HUES64 (cell line): ENCODE measurements at regions not wholly inside any gene's neighbourhood (a gene's known extent, or its start where the extent isn't known, plus 50 kb on each side); places are given as distances from the start of the nearest gene placed in this dataset.

Experiments
- H3K27ac ChIP-seq: 2 replicates; pipeline ENCODE4 v1.7.0; 2013; ENCODE audit warnings: low read depth, low read length, inconsistent platforms
- H3K27me3 ChIP-seq: 2 replicates; pipeline ENCODE4 v1.6.1; 2013; ENCODE audit warnings: mild to moderate bottlenecking, low read length; ENCODE audit not compliant: insufficient read depth
- H3K36me3 ChIP-seq: 2 replicates; pipeline ENCODE4 v1.6.1; 2013; ENCODE audit warnings: mild to moderate bottlenecking, low read length; ENCODE audit not compliant: insufficient read depth
- H3K4me1 ChIP-seq: 2 replicates; pipeline ENCODE4 v1.6.1; 2013; ENCODE audit warnings: mild to moderate bottlenecking, low read length, moderate library complexity; ENCODE audit not compliant: insufficient read depth
- H3K4me3 ChIP-seq: 2 replicates; pipeline ENCODE4 v1.5.1; 2013; ENCODE audit warnings: mild to moderate bottlenecking, low read length, moderate library complexity
- H3K9ac ChIP-seq: 2 replicates; pipeline ENCODE4 v1.6.1; 2013; ENCODE audit warnings: mild to moderate bottlenecking, low read depth, low read length
- H3K9me3 ChIP-seq: 2 replicates; pipeline ENCODE4 v1.6.1; 2013; ENCODE audit warnings: low read depth, low read length; ENCODE audit not compliant: insufficient read depth
- WGBS: fragments of 150-250, 120-280 bp; methylation state at CpG from one replicate; pipeline ENCODE4 v1.1.7; 2013; ENCODE audit warnings: missing lambda C conversion rate; 5-methylcytosine and 5-hydroxymethylcytosine counted together

- Histone ChIP-seq H3K9me3 (no peaks in the 10 kb centered on the region), H3K4me1 (no peaks in the 10 kb centered on the region), H3K27me3 (no peaks in the 10 kb centered on the region), H3K4me3 (no peak overlapping the region), H3K27ac (no peak overlapping the region), H3K36me3 (no peaks in the 10 kb centered on the region), H3K9ac (no peak overlapping the region)
- 59% methylated on average over 3 of the region's 4 CpGs for WGBS
Measured at GRCh38 chr13:91078093-91078679, 269.3 kb upstream of the MIR17HG start.

- Histone ChIP-seq H3K27ac (no peak overlapping the region), H3K4me3 (no peak overlapping the region), H3K36me3 (no peaks in the 10 kb centered on the region), H3K9ac (no peak overlapping the region), H3K4me1 (peaks cover 5% of the 10 kb centered on the region; the same call in 1 of the 2 replicates), H3K27me3 (no peaks in the 10 kb centered on the region), H3K9me3 (no peaks in the 10 kb centered on the region)
- 88% methylated on average over 1 of the region's 2 CpGs for WGBS
Measured at GRCh38 chr13:91079176-91079575, 268.3 kb upstream of the MIR17HG start.

GRCh38 chr13:91085127-91085526 lies 262.4 kb upstream of the MIR17HG start:
- Histone ChIP-seq H3K27ac (no peak overlapping the region), H3K4me3 (no peak overlapping the region), H3K4me1 (peaks cover 5% of the 10 kb centered on the region; the same call in 1 of the 2 replicates), H3K9ac (no peak overlapping the region), H3K36me3 (no peaks in the 10 kb centered on the region), H3K9me3 (no peaks in the 10 kb centered on the region), H3K27me3 (no peaks in the 10 kb centered on the region)
- WGBS, result 80% methylated on average over 1 of the region's 1 CpG

GRCh38 chr13:91086936-91087716 lies 260.4 kb upstream of the MIR17HG start:
- Histone ChIP-seq H3K9me3 (no peaks in the 10 kb centered on the region), H3K36me3 (no peaks in the 10 kb centered on the region), H3K27me3 (no peaks in the 10 kb centered on the region), H3K4me1 (peaks cover 5% of the 10 kb centered on the region; the same call in 1 of the 2 replicates), H3K4me3 (no peak overlapping the region), H3K27ac (no peak overlapping the region), H3K9ac (no peak overlapping the region)
- WGBS, result 66% methylated on average over 2 of the region's 2 CpGs

GRCh38 chr13:91097269-91097668 lies 250.2 kb upstream of the MIR17HG start:
- H3K4me1 ChIP-seq, result peaks cover 3% of the 10 kb centered on the region; the same call in 1 of the 2 replicates
- no peak overlapping the region for H3K27ac ChIP-seq
- H3K36me3 ChIP-seq, result no peaks in the 10 kb centered on the region
- H3K9me3 ChIP-seq, result no peaks in the 10 kb centered on the region
- no peaks in the 10 kb centered on the region for H3K27me3 ChIP-seq
- WGBS, result 97% methylated on average over 5 of the region's 5 CpGs
- no peak overlapping the region for H3K9ac ChIP-seq
- H3K4me3 ChIP-seq, result no peak overlapping the region

- Histone ChIP-seq H3K27ac (no peak overlapping the region), H3K27me3 (no peaks in the 10 kb centered on the region)
Measured at GRCh38 chr13:91099877-91100276, 247.6 kb upstream of the MIR17HG start.

GRCh38 chr13:91100944-91101343 lies 246.5 kb upstream of the MIR17HG start:
- Histone ChIP-seq H3K9me3 (no peaks in the 10 kb centered on the region), H3K27me3 (no peaks in the 10 kb centered on the region), H3K27ac (no peak overlapping the region), H3K4me1 (peaks cover 3% of the 10 kb centered on the region; the same call in 1 of the 2 replicates), H3K9ac (no peak overlapping the region), H3K4me3 (no peak overlapping the region), H3K36me3 (no peaks in the 10 kb centered on the region)

More at GRCh38 chr13:91099877-91100276, 247.6 kb upstream of the MIR17HG start:
- Histone ChIP-seq H3K9me3 (no peaks in the 10 kb centered on the region), H3K9ac (no peak overlapping the region), H3K4me1 (peaks cover 3% of the 10 kb centered on the region; the same call in 1 of the 2 replicates), H3K36me3 (no peaks in the 10 kb centered on the region), H3K4me3 (no peak overlapping the region)
- WGBS, result no CpG with 5 or more reads among the region's 1 CpG

- Histone ChIP-seq H3K4me3 (no peak overlapping the region), H3K4me1 (peaks cover 3% of the 10 kb centered on the region; the same call in 1 of the 2 replicates), H3K36me3 (no peaks in the 10 kb centered on the region), H3K9ac (no peak overlapping the region), H3K27me3 (no peaks in the 10 kb centered on the region), H3K9me3 (no peaks in the 10 kb centered on the region), H3K27ac (no peak overlapping the region)
- WGBS, result 86% methylated on average over 2 of the region's 2 CpGs
Measured at GRCh38 chr13:91101381-91101780, 246.1 kb upstream of the MIR17HG start.

GRCh38 chr13:91105270-91105669 lies 242.2 kb upstream of the MIR17HG start:
- Histone ChIP-seq H3K4me3 (no peak overlapping the region), H3K9ac (no peak overlapping the region), H3K36me3 (no peaks in the 10 kb centered on the region), H3K4me1 (peaks cover 3% of the 10 kb centered on the region; the same call in 1 of the 2 replicates), H3K27ac (no peak overlapping the region), H3K9me3 (no peaks in the 10 kb centered on the region; the same call in 1 of the 2 replicates), H3K27me3 (no peaks in the 10 kb centered on the region)
- WGBS, result 94% methylated on average over 2 of the region's 3 CpGs

- no CpG with 5 or more reads among the region's 2 CpGs for WGBS
- H3K36me3 ChIP-seq, result no peaks in the 10 kb centered on the region
- no peaks in the 10 kb centered on the region; the same call in 1 of the 2 replicates for H3K4me1 ChIP-seq
- no peak overlapping the region for H3K27ac ChIP-seq
- H3K27me3 ChIP-seq, result no peaks in the 10 kb centered on the region
- H3K9ac ChIP-seq, result no peak overlapping the region
- no peaks in the 10 kb centered on the region; the same call in 1 of the 2 replicates for H3K9me3 ChIP-seq
- H3K4me3 ChIP-seq, result no peak overlapping the region
Measured at GRCh38 chr13:91106565-91106964, 240.9 kb upstream of the MIR17HG start.

- no peaks in the 10 kb centered on the region; the same call in 1 of the 2 replicates for H3K9me3 ChIP-seq
- no peaks in the 10 kb centered on the region for H3K4me1 ChIP-seq
- no peak overlapping the region for H3K27ac ChIP-seq
- 100% methylated on average over 1 of the region's 1 CpG for WGBS
- H3K27me3 ChIP-seq, result no peaks in the 10 kb centered on the region
- H3K4me3 ChIP-seq, result no peak overlapping the region
- no peaks in the 10 kb centered on the region for H3K36me3 ChIP-seq
- H3K9ac ChIP-seq, result no peak overlapping the region
Measured at GRCh38 chr13:91108315-91108714, 239.2 kb upstream of the MIR17HG start.
